ENCODE measurements at regions not wholly inside any gene's neighbourhood (a gene's known extent, or its start where the extent isn't known, plus 50 kb on each side); places are given as distances from the start of the nearest gene placed in this dataset.

DNA sequence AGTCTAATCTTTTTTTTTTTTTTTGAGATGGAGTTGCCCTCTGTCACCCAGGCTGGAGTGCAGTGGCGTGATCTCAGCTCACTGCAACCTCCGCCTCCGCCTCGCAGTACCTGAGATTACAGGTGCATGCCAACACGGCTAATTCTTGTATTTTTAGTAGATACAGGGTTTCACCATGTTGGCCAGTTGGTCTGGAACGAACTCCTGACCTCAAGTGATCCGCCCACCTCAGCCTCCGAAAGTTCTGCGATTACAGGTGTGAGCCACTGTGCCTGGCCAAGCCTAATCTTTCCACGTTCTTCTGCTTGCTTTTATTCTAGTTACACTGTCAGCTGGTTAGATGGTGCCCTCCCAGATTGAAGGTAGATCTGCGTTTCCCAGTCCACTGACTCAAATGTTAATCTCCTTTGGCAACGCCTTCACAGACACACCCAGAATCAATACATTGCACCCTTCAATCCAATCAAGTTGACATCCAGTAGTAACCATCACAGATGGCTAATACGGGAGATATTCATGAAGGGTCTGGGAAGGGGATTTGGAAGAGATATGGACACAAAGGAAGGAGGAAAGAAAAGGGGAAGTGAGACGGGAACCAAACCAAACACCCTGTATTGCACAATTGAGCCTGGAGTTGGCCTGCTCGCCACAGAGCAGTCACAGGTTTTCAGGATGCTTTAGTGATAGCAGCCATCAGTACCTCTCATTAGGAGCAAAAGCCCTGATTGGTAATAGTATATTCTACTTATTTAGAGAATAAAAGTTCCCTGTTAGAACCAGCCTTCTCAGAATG lies 229.8 kb downstream of the PIK3C3 start:
- TF ChIP-seq CTCF (IDR thresholded peaks at IDR 0.05): no peak
- TF ChIP-seq EZH2 (IDR thresholded peaks at IDR 0.05): no peak
- TF ChIP-seq EZH2phosphoT487 (IDR thresholded peaks at IDR 0.05): no peak

Measured in neural progenitor cell (in vitro differentiated cells).